Fibroblast of the aortic adventitia (primary cell): ENCODE measurements at regions not wholly inside any gene's neighbourhood (a gene's known extent, or its start where the extent isn't known, plus 50 kb on each side); places are given as distances from the start of the nearest gene placed in this dataset.

ENCODE experiments used
- DNase-seq: peaks from one replicate; pipeline ENCODE4 v3.0.0-alpha.2; 2010; ENCODE audit warnings: low read depth
- H3K4me3 ChIP-seq: 2 replicates; pipeline ENCODE4 v1.5.1; 2011; ENCODE audit warnings: low read depth, mild to moderate bottlenecking, control low read depth, low read length, moderate library complexity
- TF ChIP-seq, protein P1 (sequence below): IDR thresholded peaks from 2 replicates; pipeline ENCODE4 v1.5.1; 2011; ENCODE audit warnings: mild to moderate bottlenecking, low read length, control low read depth, inconsistent platforms; ENCODE audit not compliant: insufficient read depth

DNA sequence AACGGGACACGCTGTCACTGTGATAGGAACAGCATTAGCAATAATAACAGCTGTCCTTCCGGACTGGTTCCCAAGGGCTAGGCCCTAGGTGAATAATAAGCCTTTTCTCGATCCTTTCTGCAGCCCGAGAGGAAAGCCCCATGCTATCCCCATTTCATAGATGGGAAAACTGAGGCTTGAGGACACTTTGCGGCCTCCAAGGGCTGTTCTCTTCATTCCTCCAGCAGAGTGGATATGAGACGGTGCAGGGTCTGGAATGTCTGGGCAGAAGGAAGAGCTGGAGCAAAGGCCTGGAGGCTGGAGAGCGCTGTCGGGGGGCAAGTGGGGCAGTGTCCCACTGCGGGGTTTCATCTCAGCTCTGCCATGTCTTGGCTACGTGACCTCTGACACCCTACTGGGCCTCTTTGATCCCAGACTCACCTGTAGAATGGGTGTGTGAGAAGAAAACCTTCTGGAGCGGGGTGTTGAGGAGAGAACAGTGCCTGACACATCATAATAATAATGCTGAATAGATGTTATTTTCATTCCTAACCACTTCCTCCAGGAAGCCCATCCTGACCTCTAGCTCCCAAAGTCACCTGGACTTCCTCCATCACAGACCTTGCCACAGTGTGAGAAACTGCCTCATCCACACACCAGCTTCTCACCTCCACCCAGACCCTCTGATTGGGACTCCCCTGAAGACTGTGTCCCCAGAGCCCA, 74.8 kb downstream of the CEBPB start:
- TF ChIP-seq, protein P1, sequence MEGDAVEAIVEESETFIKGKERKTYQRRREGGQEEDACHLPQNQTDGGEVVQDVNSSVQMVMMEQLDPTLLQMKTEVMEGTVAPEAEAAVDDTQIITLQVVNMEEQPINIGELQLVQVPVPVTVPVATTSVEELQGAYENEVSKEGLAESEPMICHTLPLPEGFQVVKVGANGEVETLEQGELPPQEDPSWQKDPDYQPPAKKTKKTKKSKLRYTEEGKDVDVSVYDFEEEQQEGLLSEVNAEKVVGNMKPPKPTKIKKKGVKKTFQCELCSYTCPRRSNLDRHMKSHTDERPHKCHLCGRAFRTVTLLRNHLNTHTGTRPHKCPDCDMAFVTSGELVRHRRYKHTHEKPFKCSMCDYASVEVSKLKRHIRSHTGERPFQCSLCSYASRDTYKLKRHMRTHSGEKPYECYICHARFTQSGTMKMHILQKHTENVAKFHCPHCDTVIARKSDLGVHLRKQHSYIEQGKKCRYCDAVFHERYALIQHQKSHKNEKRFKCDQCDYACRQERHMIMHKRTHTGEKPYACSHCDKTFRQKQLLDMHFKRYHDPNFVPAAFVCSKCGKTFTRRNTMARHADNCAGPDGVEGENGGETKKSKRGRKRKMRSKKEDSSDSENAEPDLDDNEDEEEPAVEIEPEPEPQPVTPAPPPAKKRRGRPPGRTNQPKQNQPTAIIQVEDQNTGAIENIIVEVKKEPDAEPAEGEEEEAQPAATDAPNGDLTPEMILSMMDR = no peak
- no peak overlapping the region for H3K4me3 ChIP-seq
- no peak for DNase-seq

DNA sequence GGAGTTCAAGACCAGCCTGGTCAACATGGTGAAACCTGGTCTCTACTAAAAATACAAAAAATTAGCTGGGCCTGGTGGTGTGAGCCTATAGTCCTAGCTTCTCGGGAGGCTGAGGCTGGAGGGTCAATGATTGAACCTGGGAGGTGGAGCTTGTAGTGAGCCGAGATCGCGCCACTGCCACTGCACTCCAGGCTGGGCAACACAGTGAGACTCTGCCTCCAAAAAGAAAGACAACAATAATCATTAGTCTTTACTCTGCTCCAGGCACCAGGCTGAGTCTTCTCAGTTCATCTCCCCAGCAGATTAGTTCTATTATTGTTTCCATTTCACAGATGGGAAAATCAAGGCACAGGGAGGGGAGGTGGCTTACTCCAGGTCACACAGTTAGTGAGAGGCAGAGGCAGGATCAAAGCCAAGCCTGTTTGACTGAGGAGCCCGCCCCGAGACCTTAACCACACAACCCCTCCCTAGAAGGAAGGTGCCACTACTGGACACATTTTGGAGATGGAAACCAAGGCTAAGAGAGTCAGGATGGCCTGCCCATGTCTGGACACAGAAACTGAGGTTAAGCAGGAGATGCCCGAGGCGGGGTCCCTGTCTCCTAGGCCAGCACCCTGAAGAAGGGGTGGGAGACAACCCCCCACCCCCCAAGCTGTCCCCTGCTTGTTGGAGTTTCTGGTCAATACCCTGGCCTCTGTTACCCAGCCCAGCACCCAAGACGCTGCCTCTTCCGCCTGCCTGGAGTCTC, 75.8 kb downstream of the CEBPB start:
- TF ChIP-seq, protein P1 = no peak
- no peak overlapping the region for H3K4me3 ChIP-seq
- DNase-seq = no peak

DNA sequence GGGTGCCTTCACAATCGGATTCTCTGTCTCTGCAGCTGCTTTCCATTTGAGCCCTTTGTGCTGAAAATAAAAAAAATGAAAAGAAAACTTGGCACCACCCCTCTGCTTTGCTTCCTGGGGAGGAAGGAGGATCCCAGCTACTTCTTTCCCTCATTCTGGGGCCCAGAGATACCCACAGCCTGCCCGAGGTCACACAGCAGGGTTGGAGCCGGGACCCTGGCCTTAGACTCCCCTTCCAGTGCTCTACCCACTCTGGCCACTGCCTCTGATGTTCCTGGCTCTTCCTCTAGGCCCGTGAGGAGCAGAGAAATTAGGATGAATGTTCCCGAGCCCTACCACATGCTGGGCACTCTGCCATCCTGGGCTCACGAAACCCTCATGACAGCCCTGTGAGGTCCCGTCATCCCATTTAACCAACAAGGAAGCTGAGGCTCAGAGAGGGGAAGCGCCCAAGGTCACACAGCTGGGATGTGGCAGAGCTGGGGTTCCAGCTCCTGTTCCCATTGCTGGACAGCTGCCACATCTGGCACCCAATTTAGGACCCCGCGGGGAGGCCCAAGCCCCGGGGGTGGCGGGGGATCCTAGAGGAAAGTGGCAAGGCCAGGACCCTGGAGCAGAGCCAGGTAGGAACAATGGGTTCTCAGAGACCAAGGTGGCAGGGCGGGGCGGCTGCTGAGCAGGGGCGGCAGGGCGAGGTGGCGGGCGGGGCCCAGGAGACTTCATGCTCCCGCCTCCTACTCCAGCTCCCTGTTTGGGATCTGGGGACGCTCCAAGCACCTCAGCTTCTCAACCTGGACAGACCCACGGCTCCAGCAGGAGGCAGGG, 76.6 kb downstream of the CEBPB start:
- peak; percentile 85 for DNase-seq
- TF ChIP-seq, protein P1 = peak; percentile 14
- H3K4me3 ChIP-seq = no peak overlapping the region

DNA sequence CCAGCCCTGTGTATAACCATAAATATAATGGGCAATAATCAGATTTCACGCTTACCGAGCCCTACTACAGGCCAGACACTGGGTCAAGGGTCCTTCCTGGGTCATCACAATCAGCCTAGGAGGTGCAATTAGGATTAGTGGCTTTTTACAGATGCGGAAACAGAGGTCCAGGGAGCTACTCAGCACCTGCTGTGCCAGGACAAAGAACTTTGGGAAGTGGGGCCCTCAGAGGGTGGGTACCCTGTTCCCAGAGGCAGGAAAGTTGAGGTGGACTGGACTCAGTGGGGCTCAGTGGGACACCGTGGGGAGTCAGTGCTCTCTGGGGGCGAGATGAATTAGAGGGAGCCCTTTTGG, 77.2 kb downstream of the CEBPB start:
- TF ChIP-seq, protein P1 = no peak
- H3K4me3 ChIP-seq = no peak overlapping the region
- no peak for DNase-seq

- no peak overlapping the region for H3K4me3 ChIP-seq
- TF ChIP-seq, protein P1 = no peak
- DNase-seq = no peak
Measured at GRCh38 chr20:50269091-50270033, 78.7 kb downstream of the CEBPB start.

- H3K4me3 ChIP-seq = no peak overlapping the region
Measured at GRCh38 chr20:50270034-50270395, 79.4 kb downstream of the CEBPB start.

More at GRCh38 chr20:50270034-50270395, 79.4 kb downstream of the CEBPB start:
- DNase-seq = no peak
- TF ChIP-seq, protein P1 = no peak
